Retinal pigment epithelial cell (primary cell): ENCODE measurements at regions not wholly inside any gene's neighbourhood (a gene's known extent, or its start where the extent isn't known, plus 50 kb on each side); places are given as distances from the start of the nearest gene placed in this dataset.

ENCODE experiments used
- DNase-seq: peaks from one replicate; pipeline ENCODE4 v3.0.0-alpha.2; 2010; ENCODE audit warnings: low read depth
- H3K4me3 ChIP-seq: 2 replicates; pipeline ENCODE4 v1.5.1; 2011; ENCODE audit warnings: mild to moderate bottlenecking, low read length, control low read depth, moderate library complexity
- CTCF ChIP-seq: conservative IDR thresholded peaks from 2 replicates; pipeline ENCODE4 v1.5.1; 2011; ENCODE audit warnings: low read depth, low read length, control low read depth, inconsistent platforms

- H3K4me3 ChIP-seq = no peak overlapping the region
- DNase-seq = no peak
- no peak for TF ChIP-seq CTCF
Measured at GRCh38 chr6:9810286-9810685, 604.6 kb downstream of the TFAP2A start.

- H3K4me3 ChIP-seq = no peak overlapping the region
- DNase-seq = no peak
- no peak for TF ChIP-seq CTCF
Measured at GRCh38 chr6:9806195-9806594, 608.7 kb downstream of the TFAP2A start.

GRCh38 chr6:9801249-9801754, 613.6 kb downstream of the TFAP2A start:
- no peak for TF ChIP-seq CTCF
- DNase-seq = no peak
- H3K4me3 ChIP-seq = no peak overlapping the region

- no peak for TF ChIP-seq CTCF
- H3K4me3 ChIP-seq = no peak overlapping the region
- DNase-seq = no peak
Measured at GRCh38 chr6:9799582-9799981, 615.3 kb downstream of the TFAP2A start.

GRCh38 chr6:9796827-9797226, 618.0 kb downstream of the TFAP2A start:
- TF ChIP-seq CTCF = no peak
- DNase-seq = no peak
- no peak overlapping the region for H3K4me3 ChIP-seq

- no peak for DNase-seq
- TF ChIP-seq CTCF = no peak
- no peak overlapping the region for H3K4me3 ChIP-seq
Measured at GRCh38 chr6:9795880-9796279, 619.0 kb downstream of the TFAP2A start.

- no peak for TF ChIP-seq CTCF
- DNase-seq = no peak
- no peak overlapping the region for H3K4me3 ChIP-seq
Measured at GRCh38 chr6:9789201-9789600, 625.7 kb downstream of the TFAP2A start.
